ENCODE measurements at regions not wholly inside any gene's neighbourhood (a gene's known extent, or its start where the extent isn't known, plus 50 kb on each side); places are given as distances from the start of the nearest gene placed in this dataset.

GRCh38 chr13:89920461-89920860 lies 1427.0 kb upstream of the MIR17HG start:
- no peak for TF ChIP-seq KDM4B (IDR thresholded peaks at IDR 0.05; ENCODE audit: borderline replicate concordance in 2 of 2, low read depth in 1 of 2)
- TF ChIP-seq ATF3 (IDR thresholded peaks at IDR 0.05), result no peak
- TF ChIP-seq ATF3 (CRISPR knock-in tag; conservative IDR thresholded peaks at IDR 0.05), result no peak
- no peak for TF ChIP-seq ZNF224 (CRISPR knock-in tag; IDR thresholded peaks at IDR 0.05)
- no peak for TF ChIP-seq SFPQ (IDR thresholded peaks at IDR 0.05; ENCODE audit: low read depth, low read length)
- no peak for TF ChIP-seq ZNF347 (CRISPR knock-in tag; IDR thresholded peaks at IDR 0.05; ENCODE audit: low read depth)
- TF ChIP-seq KLF1 (tag; IDR thresholded peaks at IDR 0.05), result no peak
- no peak for TF ChIP-seq POLR2AphosphoS5 (IDR thresholded peaks at IDR 0.05; ENCODE audit: control insufficient read depth, insufficient read depth, low read depth, low read length)

Measured in K562 (cell line).